Activated effector memory CD4-positive, alpha-beta T cell treated with anti-CD3 and anti-CD28 coated beads, Interleukin-2, amount 50 U/mL, for 16 hours (primary cell): ENCODE measurements at regions not wholly inside any gene's neighbourhood (a gene's known extent, or its start where the extent isn't known, plus 50 kb on each side); places are given as distances from the start of the nearest gene placed in this dataset.

Experiments used
- DNase-seq: peaks from one replicate; pipeline ENCODE4 v3.0.0-alpha.2; 2020

DNA sequence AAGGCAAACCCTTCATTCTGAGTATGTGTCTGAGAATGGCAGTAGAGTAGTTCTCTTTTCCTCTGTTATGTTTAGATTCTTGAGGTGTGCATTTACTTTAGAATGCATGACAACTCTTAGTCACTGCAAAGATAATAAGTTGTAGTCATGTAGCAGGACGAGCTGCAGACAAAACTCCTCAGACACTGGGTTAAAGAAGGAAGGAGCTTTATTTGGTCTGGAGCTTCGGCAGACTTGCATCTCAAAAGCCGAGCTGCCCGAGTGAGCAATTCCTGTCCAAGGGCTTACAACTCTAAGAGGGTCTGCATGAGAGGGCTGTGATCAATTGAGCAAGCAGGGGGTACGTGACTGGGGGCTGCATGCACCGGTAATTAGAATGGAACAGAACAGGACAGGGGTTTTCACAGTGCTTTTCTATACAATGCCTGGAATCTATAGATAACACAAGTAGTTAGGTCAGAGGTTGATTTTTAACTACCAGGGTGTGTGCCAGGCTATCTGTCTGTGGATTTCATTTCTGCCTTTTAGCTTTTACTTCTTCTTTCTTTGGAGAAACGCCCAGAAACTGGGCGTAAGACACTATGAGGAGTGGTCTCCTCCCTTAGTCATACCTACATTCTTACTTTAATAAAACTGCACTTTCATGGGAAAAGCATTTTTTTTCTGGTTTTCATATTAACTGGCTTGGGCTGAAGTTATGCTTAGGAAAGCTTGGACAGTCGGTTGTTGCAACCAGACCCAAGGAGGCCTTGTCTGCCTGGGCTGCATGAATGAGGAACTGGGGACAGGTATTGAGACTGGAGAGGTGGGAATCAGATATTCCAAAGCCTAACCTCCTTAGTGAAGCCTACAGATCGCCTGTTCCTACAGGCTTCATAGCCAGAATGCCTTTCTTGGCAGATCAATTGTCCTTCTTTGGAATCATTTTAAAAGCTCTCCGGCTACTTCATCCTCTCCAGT is 115.1 kb downstream of the RHOU start:
- no peak for DNase-seq

DNA sequence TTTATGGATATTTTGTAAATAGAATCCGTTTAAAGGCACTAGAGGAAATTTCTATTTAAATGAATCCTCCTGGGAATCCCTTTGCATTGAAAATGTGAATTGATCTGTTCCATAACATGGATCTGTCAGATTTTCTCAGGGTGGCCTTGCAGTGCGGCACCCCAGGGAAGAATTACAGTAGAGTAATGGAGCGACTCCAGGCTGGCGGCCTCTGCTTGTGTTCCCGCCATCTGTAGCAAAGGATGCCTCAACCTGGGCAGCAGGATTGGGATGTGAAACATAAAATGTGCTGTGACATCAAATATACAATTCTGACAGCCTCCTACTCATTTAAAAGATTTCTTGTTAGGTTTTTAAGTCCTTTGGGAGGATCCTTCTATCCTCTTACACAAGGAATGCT is 115.9 kb downstream of the RHOU start:
- no peak for DNase-seq

- no peak for DNase-seq
Observed at GRCh38 chr1:228851618-228852017, 116.3 kb downstream of the RHOU start.

DNA sequence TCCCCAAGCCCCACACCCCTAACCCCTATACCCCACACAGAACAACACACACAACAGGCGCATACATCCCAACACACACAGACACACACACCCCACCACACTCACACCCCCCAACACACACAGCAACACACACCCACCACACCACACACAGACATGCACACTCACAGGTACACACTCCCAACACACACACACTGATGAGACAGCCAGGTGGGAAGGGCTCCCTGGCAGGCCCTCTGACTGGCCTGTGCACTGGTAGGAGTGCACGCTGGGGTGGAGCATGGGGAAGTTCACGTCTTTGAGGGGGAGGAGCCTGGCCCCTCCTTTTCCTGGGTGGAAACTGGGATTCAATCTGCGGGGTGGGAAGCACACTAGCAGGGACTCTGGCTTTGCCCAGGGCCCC is 116.7 kb downstream of the RHOU start:
- no peak for DNase-seq

DNA sequence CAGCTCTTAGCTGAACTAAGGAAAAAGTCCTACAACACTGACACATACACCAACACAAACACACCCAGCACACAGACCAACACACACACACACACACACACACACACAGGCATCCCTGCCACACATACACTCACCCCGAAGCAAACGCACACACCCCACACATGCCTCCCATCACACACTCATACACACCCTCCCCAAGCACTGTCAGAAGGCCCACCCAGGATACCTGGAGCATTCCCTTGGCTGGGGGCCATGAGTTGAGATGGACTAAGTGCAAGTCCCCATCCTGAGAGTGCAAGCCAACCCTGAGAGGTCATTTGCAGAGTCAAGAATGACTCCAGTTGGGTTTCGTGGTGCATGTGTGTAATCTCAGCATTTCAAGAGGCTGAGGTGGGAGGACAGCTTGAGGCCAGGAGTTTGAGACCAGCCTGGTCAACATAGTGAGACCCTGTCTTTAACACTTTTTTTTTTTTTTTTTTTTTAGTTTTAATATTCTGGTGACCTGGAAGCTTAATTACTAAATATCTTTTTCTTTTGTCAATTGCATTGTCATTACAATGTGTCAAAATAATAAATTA is 117.3 kb downstream of the RHOU start:
- no peak for DNase-seq

- no peak for DNase-seq
Observed at GRCh38 chr1:228853191-228853590, 117.9 kb downstream of the RHOU start.

DNA sequence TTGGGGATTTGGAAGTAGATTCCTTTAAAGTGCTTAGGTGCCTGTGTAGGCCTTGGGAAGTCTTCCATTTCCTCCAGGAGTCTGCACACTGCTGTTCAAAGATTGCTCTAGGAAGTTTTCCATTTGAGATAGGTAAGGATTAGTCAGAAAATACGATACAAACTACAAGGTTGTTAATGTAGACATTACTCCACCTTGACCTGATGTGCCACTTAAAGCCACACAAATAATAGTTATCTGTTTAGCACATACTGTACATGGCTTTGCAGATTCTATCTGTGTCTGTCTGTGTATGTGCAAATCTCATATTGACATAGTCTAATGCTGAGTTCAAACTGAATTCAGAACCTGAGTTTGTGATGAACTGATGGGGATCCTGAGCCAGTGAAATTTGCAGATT is 118.4 kb downstream of the RHOU start:
- DNase-seq, result no peak

DNA sequence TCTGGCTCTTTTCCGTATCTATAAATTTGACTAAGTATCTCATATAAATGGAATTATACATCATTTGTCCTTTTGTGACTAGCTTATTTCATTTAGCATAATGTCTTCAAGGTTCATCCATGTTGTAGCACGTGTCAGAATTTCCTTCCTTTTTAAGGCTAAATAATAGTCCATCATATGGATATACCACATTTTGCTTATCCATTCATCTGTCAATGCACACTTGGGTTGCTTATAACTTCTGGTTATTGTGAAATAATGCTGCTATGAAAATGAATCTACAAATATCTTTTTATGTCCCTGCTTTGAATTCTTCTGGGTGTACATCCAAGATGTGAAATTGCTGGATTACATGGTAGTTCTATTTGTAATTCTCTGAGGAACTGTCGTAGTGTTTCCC is 119.6 kb downstream of the RHOU start:
- DNase-seq, result no peak

DNA sequence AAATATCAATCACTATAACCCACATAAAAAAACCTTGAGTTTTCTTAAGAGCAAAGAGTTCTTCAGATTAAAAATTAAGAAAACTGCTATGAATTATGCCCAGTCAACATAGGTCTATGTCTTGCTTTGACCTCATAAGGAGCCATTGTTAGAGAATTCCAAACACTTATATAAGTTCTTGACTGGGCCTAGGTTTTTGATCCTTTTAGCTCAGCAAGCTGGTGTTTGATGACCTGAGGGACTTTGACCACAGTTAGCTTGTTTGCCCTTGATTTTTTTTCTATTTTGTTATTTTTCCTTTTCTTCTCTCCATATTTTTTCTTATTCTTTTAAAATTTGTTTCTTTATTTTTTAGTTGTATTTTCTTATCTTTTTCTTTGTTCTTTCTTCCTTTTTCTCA is 122.3 kb downstream of the RHOU start:
- DNase-seq, result no peak

- no peak for DNase-seq
Observed at GRCh38 chr1:228860911-228861831, 125.9 kb downstream of the RHOU start.

DNA sequence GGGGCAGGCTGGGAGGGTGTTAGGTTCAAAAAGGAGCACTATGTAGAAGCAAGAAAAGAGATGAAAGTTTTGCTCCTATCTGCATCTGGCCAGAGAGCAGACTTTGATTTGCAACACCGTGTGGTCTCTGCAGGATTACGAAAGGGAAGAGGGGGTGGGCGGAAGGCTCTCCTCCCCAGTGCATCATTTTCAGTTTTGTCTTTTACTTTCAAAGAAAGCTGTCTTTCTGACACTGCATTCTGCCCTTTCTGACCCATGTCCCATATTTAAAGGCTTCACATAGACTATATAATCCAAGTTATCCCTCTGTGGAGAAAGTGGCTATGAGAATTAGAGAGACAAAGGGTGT is 126.5 kb downstream of the RHOU start:
- no peak for DNase-seq

DNA sequence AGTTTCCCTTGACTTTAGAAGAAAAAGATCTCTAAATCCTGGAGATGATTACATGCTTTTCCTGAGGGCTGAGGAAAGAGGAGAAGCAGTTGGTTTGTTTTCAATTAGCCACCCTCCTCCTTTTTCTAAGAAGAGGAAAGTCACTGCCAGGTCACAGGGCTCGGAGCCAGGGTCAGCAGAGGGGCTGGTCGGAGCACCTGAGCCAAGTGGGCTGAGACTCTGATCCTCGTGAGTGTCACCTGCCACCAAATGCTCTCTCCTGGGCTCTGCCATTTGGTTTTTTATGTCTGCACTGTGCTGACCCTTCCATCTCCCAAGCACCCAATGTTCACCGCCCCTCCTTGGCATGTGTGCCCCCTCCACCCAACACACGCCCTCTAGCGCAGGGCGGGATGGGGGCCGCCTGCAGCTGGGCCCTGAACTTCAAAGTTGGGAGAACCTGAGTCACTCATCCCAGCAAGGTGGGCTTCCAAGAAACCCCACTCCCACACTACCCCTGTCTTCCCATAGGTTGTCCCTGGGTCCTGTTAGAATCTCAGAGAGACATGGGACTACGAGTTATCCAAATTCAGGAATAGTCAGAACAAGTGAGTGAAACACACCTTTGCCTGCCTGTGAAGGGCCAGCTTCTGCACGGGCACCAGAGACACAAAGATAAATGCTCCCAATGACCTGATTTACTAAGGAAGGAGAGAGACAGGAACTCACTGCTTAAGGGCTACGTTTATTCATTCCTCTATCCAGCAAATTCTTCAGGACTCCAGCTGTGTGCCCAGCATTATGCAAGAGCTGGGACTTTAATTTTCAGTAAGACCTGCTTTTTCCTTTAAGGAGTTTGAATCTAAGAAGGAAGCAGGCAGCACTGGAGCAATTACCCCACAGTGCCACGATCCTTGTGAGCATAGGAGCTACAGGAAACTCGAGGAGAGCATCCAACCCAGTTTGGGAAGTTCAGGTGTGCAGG is 127.5 kb downstream of the RHOU start:
- no peak for DNase-seq

GRCh38 chr1:228863776-228864175 is 128.5 kb downstream of the RHOU start:
- no peak for DNase-seq

DNA sequence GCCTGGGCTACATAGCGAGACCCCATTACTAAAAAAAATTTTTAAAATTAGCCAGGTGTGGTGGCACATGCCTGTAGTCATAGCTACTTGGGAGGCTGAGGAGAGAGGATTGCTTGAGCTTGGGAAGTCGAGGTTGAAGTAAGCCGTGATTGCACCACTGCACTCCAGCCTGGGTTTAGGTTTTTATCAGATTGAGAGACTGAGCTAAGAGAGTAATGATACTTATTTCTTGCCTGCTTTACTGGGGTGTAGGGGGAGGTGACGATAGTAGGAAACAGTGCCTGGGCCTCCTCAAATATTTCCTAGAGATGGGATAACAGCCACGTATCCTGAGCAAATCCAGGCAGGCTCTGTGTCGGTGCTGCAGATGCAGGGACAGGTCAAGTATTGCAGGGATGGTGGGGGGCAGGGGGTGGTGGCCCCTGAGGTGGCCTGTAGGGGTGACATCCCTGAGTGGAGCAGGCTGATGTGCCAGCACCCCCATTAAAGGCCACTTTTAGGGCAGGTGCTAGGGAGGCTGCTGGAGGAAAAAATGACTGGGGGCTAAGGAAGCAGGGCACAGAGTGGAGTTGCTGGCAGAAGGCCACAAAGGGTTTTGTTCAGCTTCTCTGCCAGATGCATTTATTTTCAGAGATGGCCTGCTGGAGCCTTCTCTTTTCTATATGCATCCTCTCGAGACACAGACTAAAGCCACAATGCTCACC is 130.5 kb downstream of the RHOU start:
- DNase-seq, result no peak

GRCh38 chr1:228866468-228866867 is 131.2 kb downstream of the RHOU start:
- DNase-seq, result no peak

- DNase-seq, result no peak
Observed at GRCh38 chr1:228867108-228867950, 132.1 kb downstream of the RHOU start.

- DNase-seq, result no peak
Observed at GRCh38 chr1:228867951-228868730, 132.9 kb downstream of the RHOU start.

- DNase-seq, result no peak
Observed at GRCh38 chr1:228868731-228869024, 133.4 kb downstream of the RHOU start.

DNA sequence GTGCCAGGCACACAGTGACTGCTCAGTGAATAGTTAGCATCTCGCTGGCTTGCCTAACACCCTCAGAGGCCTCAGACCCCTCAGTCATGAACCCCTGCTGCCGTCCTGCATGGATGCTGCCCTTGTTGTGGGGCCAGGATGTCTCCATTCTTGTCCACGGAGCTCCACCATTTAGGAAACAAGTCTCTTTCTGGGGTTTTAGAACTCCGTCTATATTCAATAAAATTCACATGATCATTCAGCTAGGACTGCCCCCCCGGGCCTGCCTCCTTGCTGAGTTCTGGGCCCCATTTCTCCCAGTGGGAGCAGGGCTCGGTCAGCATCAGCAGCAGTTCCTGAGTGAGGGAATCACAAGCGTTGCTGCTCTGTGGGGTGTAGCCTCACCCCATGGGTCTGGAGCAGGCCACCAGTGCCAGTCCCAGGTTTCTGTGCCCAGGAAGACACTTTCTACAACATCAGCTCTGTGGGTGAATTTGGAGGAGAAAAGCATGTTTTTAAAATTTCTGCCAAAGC is 134.1 kb downstream of the RHOU start:
- no peak for DNase-seq
